ENCODE measurements at regions not wholly inside any gene's neighbourhood (a gene's known extent, or its start where the extent isn't known, plus 50 kb on each side); places are given as distances from the start of the nearest gene placed in this dataset.
A peak's percentile ranks its signal among the peaks of the same experiment; 100 is the strongest.
"Not testable (repeated sequence)": the region's sequence is repeated elsewhere in the genome, so short reads cannot be mapped to it uniquely, and the experiment has no call there.

GRCh38 chr18:73043211-73043610 is 175.4 kb upstream of the NETO1 start:
- DNase-seq, result peak; percentile 71

GRCh38 chr18:73040247-73040646 is 172.5 kb upstream of the NETO1 start:
- DNase-seq, result no peak

- no peak for DNase-seq
These were observed 170.5 kb upstream of the NETO1 start for GRCh38 chr18:73038336-73038735.

- no peak for DNase-seq
These were observed 156.2 kb upstream of the NETO1 start for GRCh38 chr18:73023975-73024374.

- DNase-seq, result no peak
These were observed 141.9 kb upstream of the NETO1 start for GRCh38 chr18:73009691-73010090.

- no peak for DNase-seq
These were observed 140.1 kb upstream of the NETO1 start for GRCh38 chr18:73007915-73008308.

GRCh38 chr18:73007195-73007914 is 139.6 kb upstream of the NETO1 start:
- DNase-seq, result no peak

GRCh38 chr18:73006331-73006730 is 138.5 kb upstream of the NETO1 start:
- DNase-seq, result no peak

- DNase-seq, result no peak
These were observed 136.5 kb upstream of the NETO1 start for GRCh38 chr18:73004260-73004659.

- DNase-seq, result no peak
These were observed 132.3 kb upstream of the NETO1 start for GRCh38 chr18:72999971-73000607.

- DNase-seq, result no peak
These were observed 127.8 kb upstream of the NETO1 start for GRCh38 chr18:72995558-72995957.

GRCh38 chr18:72993250-72993649 is 125.5 kb upstream of the NETO1 start:
- DNase-seq, result no peak

- no peak for DNase-seq
These were observed 123.6 kb upstream of the NETO1 start for GRCh38 chr18:72991379-72991778.

- DNase-seq, result not testable (repeated sequence)
These were observed 119.8 kb upstream of the NETO1 start for GRCh38 chr18:72987570-72987969.

GRCh38 chr18:72986103-72986502 is 118.3 kb upstream of the NETO1 start:
- DNase-seq, result no peak

GRCh38 chr18:72985686-72986085 is 117.9 kb upstream of the NETO1 start:
- no peak for DNase-seq

- DNase-seq, result no peak
These were observed 116.5 kb upstream of the NETO1 start for GRCh38 chr18:72984290-72984689.

- no peak for DNase-seq
These were observed 106.1 kb upstream of the NETO1 start for GRCh38 chr18:72973841-72974240.

GRCh38 chr18:72965616-72966015 is 97.8 kb upstream of the NETO1 start:
- no peak for DNase-seq

- DNase-seq, result not testable (repeated sequence)
These were observed 90.4 kb upstream of the NETO1 start for GRCh38 chr18:72958195-72958594.

- no peak for DNase-seq
These were observed 80.7 kb upstream of the NETO1 start for GRCh38 chr18:72948439-72948838.

- DNase-seq, result no peak
These were observed 75.0 kb upstream of the NETO1 start for GRCh38 chr18:72942766-72943165.

GRCh38 chr18:72940986-72941385 is 73.2 kb upstream of the NETO1 start:
- DNase-seq, result no peak

GRCh38 chr18:72940509-72940908 is 72.7 kb upstream of the NETO1 start:
- DNase-seq, result no peak

- no peak for DNase-seq
These were observed 68.0 kb upstream of the NETO1 start for GRCh38 chr18:72935744-72936143.

Data from NCI-H2171 (cell line).